Breast epithelium (tissue), 3 donors: ENCODE measurements at regions not wholly inside any gene's neighbourhood (a gene's known extent, or its start where the extent isn't known, plus 50 kb on each side); places are given as distances from the start of the nearest gene placed in this dataset.

ENCODE experiments used
- POLR2A ChIP-seq: fragments of 450-650 bp; IDR thresholded peaks from one replicate; pipeline ENCODE4 v1.6.1; 2016; ENCODE audit warnings: antibody characterized with exemption, mild to moderate bottlenecking, moderate library complexity
- POLR2AphosphoS5 ChIP-seq, 3 donors: sonication (generic); formaldehyde crosslinking; IDR thresholded peaks; one replicate each; pipeline ENCODE4 v1.6.1; 2017; ENCODE audit warnings: antibody characterized with exemption in 3 of 3
- TF ChIP-seq, protein P1 (sequence below), 3 donors: fragments of 450-650 bp; IDR thresholded peaks; one replicate each; pipeline ENCODE4 v1.5.1; 2016 to 2017; ENCODE audit warnings: antibody characterized with exemption in 3 of 3, mild to moderate bottlenecking in 3 of 3, moderate library complexity in 3 of 3

DNA sequence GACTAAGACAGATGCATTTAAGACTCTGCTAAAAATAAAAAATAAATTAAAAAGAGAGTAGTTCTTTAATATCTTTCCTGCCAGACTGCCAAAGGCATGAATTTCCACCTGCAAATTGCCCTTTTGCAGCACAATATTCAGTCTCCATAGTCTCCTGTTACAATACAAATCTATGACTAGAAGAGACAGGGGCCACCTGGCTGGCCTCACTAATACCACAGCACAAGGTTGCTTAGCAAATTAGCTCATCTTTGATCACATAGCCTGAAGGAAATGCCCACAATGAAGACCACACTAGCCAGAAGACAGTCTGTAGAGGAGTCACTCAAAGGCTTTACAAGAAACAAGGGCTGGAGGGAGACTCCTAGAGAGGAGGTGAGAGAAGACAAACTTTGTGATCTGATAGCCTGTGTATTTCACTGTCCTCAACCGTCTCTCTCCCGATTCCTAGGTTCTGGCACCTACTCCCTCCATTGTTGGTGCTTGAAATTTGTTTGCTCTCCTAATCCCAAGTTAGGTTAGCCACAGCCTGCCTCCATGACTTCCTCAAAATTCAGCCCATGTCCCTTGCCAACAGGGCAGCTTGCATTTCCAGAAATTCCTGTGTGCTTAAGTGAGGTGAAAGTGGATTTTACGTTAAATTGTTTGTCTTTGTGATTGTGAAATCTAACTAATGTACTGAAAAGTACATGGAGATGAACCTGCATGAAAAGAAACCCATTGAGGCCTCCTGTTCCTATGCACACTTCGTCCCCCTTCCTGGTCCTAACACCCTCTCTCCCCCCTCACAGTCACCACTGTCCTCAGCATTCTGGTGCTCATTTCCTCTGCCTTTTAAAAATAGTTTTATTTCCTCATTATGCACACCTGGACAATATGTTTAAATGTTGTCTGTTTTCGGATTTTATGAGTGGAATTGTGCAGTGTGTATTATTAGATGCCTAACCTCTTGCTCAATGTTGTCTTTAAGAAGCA lies 88.7 kb upstream of the PLXNC1 start:
- TF ChIP-seq, protein P1, sequence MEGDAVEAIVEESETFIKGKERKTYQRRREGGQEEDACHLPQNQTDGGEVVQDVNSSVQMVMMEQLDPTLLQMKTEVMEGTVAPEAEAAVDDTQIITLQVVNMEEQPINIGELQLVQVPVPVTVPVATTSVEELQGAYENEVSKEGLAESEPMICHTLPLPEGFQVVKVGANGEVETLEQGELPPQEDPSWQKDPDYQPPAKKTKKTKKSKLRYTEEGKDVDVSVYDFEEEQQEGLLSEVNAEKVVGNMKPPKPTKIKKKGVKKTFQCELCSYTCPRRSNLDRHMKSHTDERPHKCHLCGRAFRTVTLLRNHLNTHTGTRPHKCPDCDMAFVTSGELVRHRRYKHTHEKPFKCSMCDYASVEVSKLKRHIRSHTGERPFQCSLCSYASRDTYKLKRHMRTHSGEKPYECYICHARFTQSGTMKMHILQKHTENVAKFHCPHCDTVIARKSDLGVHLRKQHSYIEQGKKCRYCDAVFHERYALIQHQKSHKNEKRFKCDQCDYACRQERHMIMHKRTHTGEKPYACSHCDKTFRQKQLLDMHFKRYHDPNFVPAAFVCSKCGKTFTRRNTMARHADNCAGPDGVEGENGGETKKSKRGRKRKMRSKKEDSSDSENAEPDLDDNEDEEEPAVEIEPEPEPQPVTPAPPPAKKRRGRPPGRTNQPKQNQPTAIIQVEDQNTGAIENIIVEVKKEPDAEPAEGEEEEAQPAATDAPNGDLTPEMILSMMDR (IDR thresholded peaks at IDR 0.05), result no peak
- no peak for TF ChIP-seq POLR2A
- peak in 1 of 3 donors; percentile 12 for TF ChIP-seq POLR2AphosphoS5 (IDR thresholded peaks at IDR 0.05)
